Keratinocyte (primary cell): ENCODE measurements at regions not wholly inside any gene's neighbourhood (a gene's known extent, or its start where the extent isn't known, plus 50 kb on each side); places are given as distances from the start of the nearest gene placed in this dataset.

ENCODE experiments used
- DNase-seq: peaks from one replicate; pipeline ENCODE4 v3.0.0-alpha.2; 2011; ENCODE audit warnings: low read depth, missing footprints, low spot score
- FAIRE-seq: peaks from 2 replicates; lab custom pipeline; 2011; peaks lifted over from hg19 to GRCh38; lab: Jason Lieb, UNC
- H2AFZ ChIP-seq: 2 replicates; pipeline ENCODE4 v1.6.0; 2012; ENCODE audit warnings: low read length, control low read depth, inconsistent platforms; ENCODE audit not compliant: control insufficient read depth
- H3K27ac ChIP-seq: 2 replicates; pipeline ENCODE4 v1.5.1; 2011; ENCODE audit warnings: low read length; ENCODE audit not compliant: control insufficient read depth, insufficient read depth
- H3K27me3 ChIP-seq: 3 replicates; pipeline ENCODE4 v1.6.0; 2011; ENCODE audit warnings: low read length; ENCODE audit not compliant: control insufficient read depth, insufficient read depth; ENCODE audit errors: extremely low read depth
- H3K36me3 ChIP-seq, 2 experiments: 2 replicates in 1 of 2; 3 replicates in 1 of 2; pipeline ENCODE4 v1.5.1; 2011; ENCODE audit warnings: low read length in 2 of 2, mild to moderate bottlenecking in 1 of 2; ENCODE audit not compliant: control insufficient read depth in 2 of 2, insufficient read depth in 2 of 2; ENCODE audit errors: extremely low read depth in 1 of 2
- H3K4me1 ChIP-seq: 3 replicates; pipeline ENCODE4 v1.5.1; 2011; ENCODE audit warnings: low read length; ENCODE audit not compliant: control insufficient read depth, insufficient read depth; ENCODE audit errors: extremely low read depth
- H3K4me2 ChIP-seq: 3 replicates; pipeline ENCODE4 v1.6.0; 2011; ENCODE audit warnings: low read depth, low read length; ENCODE audit not compliant: control insufficient read depth, insufficient read depth; ENCODE audit errors: extremely low read depth
- H3K4me3 ChIP-seq, 3 experiments: fragments of 200-600 bp in 1 of 3; sonication (generic) in 1 of 3; 2 replicates in 2 of 3; 3 replicates in 1 of 3; pipeline ENCODE4 v1.5.1; 2011 to 2016; ENCODE audit warnings: low read length in 3 of 3, mild to moderate bottlenecking in 3 of 3, control low read depth in 2 of 3, inconsistent platforms in 1 of 3, low read depth in 1 of 3, mixed read lengths in 1 of 3, mixed run types in 1 of 3, moderate library complexity in 1 of 3; ENCODE audit not compliant: control insufficient read depth in 2 of 3, insufficient read depth in 2 of 3; ENCODE audit errors: extremely low read depth in 1 of 3
- H3K79me2 ChIP-seq: 2 replicates; pipeline ENCODE4 v1.6.0; 2012; ENCODE audit warnings: low read length; ENCODE audit not compliant: control insufficient read depth, insufficient read depth
- H3K9ac ChIP-seq: 3 replicates; pipeline ENCODE4 v1.6.0; 2011; ENCODE audit warnings: low read length; ENCODE audit not compliant: control insufficient read depth, insufficient read depth; ENCODE audit errors: extremely low read depth
- H3K9me1 ChIP-seq: 3 replicates; pipeline ENCODE4 v1.6.0; 2011; ENCODE audit warnings: low read length; ENCODE audit not compliant: control insufficient read depth, insufficient read depth; ENCODE audit errors: extremely low read depth
- H3K9me3 ChIP-seq: 2 replicates; pipeline ENCODE4 v1.5.1; 2012; ENCODE audit warnings: low read depth, low read length; ENCODE audit not compliant: control insufficient read depth
- H4K20me1 ChIP-seq: 3 replicates; pipeline ENCODE4 v1.6.0; 2011; ENCODE audit warnings: low read length; ENCODE audit not compliant: control insufficient read depth, insufficient read depth; ENCODE audit errors: extremely low read depth
- EZH2 ChIP-seq: IDR thresholded peaks from one replicate; pipeline ENCODE4 v1.6.1; 2012; ENCODE audit warnings: inconsistent platforms, mild to moderate bottlenecking, low read length, moderate library complexity
- dilution Hi-C: fragments of 300-500 bp; cut with MboI; formaldehyde crosslinking; loops from one replicate; pipeline ENCODE4 v1.7.0; 2020; ENCODE audit warnings: low sequenced_read_pairs; ENCODE audit not compliant: extremely low pct_ligation_motif_present
- TF ChIP-seq, protein P1 (sequence below), 3 experiments: IDR thresholded peaks in 1 of 3; conservative IDR thresholded peaks in 1 of 3; optimal IDR thresholded peaks in 1 of 3; 2 replicates in 2 of 3; 3 replicates in 1 of 3; pipeline versions ENCODE3 to v1.5.1; 2011; ENCODE audit warnings: low read length in 3 of 3, mild to moderate bottlenecking in 3 of 3, moderate library complexity in 2 of 3, control low read depth in 1 of 3, inconsistent platforms in 1 of 3; ENCODE audit not compliant: insufficient read depth in 2 of 3; ENCODE audit errors: extremely low read depth in 1 of 3

DNA sequence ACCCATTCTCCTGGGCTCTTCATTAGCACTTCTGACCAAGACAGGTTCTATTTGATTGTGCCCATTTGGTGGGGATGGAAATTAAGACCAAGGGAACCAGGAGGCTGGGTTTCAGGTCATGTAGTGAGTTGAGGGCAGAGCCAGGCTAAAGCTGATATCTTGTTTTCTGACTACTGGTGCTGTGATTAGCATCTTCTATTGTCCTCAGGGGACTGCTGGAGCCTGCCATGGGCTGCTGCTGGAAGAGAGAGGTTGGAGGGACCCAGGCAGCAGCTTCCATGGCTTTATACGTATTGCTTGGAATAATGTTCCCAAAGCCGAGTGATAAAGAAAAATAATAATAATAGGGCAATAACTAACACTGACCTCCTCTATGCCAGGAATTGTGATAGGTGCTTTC is 211.4 kb upstream of the ROPN1 start:
- Histone ChIP-seq H3K79me2 (no peaks in the 10 kb centered on the region), H3K27ac (no peak overlapping the region), H3K4me1 (no peaks in the 10 kb centered on the region), H3K27me3 (peaks cover 29% of the 10 kb centered on the region), H3K36me3 (no peaks in the 10 kb centered on the region), H3K4me3 (no peak overlapping the region), H4K20me1 (no peaks in the 10 kb centered on the region), H3K9me3 (no peaks in the 10 kb centered on the region), H2AFZ (no peak overlapping the region), H3K9me1 (no peaks in the 10 kb centered on the region), H3K9ac (no peak overlapping the region), H3K4me2 (no peak overlapping the region)
- DNase-seq (no peak), FAIRE-seq (no peak)
- dilution Hi-C loops: no loop called here
- no peak for TF ChIP-seq EZH2
- TF ChIP-seq, protein P1, sequence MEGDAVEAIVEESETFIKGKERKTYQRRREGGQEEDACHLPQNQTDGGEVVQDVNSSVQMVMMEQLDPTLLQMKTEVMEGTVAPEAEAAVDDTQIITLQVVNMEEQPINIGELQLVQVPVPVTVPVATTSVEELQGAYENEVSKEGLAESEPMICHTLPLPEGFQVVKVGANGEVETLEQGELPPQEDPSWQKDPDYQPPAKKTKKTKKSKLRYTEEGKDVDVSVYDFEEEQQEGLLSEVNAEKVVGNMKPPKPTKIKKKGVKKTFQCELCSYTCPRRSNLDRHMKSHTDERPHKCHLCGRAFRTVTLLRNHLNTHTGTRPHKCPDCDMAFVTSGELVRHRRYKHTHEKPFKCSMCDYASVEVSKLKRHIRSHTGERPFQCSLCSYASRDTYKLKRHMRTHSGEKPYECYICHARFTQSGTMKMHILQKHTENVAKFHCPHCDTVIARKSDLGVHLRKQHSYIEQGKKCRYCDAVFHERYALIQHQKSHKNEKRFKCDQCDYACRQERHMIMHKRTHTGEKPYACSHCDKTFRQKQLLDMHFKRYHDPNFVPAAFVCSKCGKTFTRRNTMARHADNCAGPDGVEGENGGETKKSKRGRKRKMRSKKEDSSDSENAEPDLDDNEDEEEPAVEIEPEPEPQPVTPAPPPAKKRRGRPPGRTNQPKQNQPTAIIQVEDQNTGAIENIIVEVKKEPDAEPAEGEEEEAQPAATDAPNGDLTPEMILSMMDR (optimal IDR thresholded peaks at IDR 0.05 in 1 of 3, IDR thresholded peaks at IDR 0.05 in 1 of 3, conservative IDR thresholded peaks at IDR 0.05 in 1 of 3; ENCODE audit: extremely low read depth in 1 of 3, insufficient read depth in 2 of 3, low read length in 3 of 3): no peak

- TF ChIP-seq, protein P1 (optimal IDR thresholded peaks at IDR 0.05 in 1 of 3, IDR thresholded peaks at IDR 0.05 in 1 of 3, conservative IDR thresholded peaks at IDR 0.05 in 1 of 3; ENCODE audit: extremely low read depth in 1 of 3, insufficient read depth in 2 of 3, low read length in 3 of 3): no peak
- TF ChIP-seq EZH2: no peak
- Histone ChIP-seq H3K4me2 (no peak overlapping the region), H2AFZ (no peak overlapping the region), H3K9ac (no peak overlapping the region), H3K36me3 (no peaks in the 10 kb centered on the region), H3K27ac (no peak overlapping the region), H3K9me3 (no peaks in the 10 kb centered on the region), H3K4me3 (no peak overlapping the region), H3K9me1 (no peaks in the 10 kb centered on the region), H4K20me1 (no peaks in the 10 kb centered on the region), H3K4me1 (no peaks in the 10 kb centered on the region), H3K27me3 (peaks cover 23% of the 10 kb centered on the region), H3K79me2 (no peaks in the 10 kb centered on the region)
- dilution Hi-C loops: no loop called here
- DNase-seq (no peak), FAIRE-seq (no peak)
These were observed 214.5 kb upstream of the ROPN1 start for GRCh38 chr3:124206225-124207055.
